ENCODE measurements at regions not wholly inside any gene's neighbourhood (a gene's known extent, or its start where the extent isn't known, plus 50 kb on each side); places are given as distances from the start of the nearest gene placed in this dataset.

DNA sequence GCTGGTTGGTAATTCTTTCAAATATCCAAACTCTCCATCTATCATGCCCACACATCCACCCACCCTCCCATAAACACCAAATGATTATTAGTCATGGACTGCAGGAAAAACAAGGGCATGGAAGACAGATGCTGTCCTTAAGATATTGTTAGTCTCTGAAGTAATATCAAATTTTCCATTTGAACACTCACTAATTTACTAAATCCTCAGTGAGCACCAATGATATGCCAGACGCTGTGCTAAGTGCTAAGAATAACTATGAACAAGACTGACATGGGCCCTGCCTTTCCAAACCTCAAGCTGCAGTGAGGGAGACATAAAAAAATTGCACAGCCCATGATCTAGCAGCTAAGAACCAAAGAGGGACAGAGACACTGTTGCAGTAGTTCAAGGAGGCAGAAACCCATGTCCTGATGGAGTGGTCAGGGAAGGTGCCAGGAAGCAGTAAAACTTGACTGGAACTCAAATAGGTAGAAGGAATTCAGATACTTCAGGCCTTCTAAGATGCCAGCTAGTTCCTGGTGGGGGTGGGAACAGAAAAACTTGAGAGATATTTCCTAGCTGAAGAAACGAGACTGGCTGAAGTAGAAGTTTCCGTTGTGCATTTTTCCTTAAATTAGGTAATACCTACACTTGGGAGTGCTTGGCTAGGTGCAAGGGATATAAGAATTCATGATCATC, 182.1 kb downstream of the OSR1 start:
- no peak for ATAC-seq (ENCODE audit: low read depth)
- Histone ChIP-seq H3K14ac (replicated peaks; ENCODE audit: low read depth, low read length) (peak overlapping the region; percentile 40; the same call in 1 of the 2 replicates), H3K9me1 (ENCODE audit: insufficient read depth, low read length) (no peaks in the 10 kb centered on the region), H3K4me1 (ENCODE audit: control insufficient read depth, insufficient read depth, low read length) (peaks cover 14% of the 10 kb centered on the region), H4K20me1 (ENCODE audit: insufficient read depth, low read length) (no peaks in the 10 kb centered on the region), H2BK5ac (ENCODE audit: low read depth, low read length, poor library complexity, severe bottlenecking) (peak overlapping the region; percentile 40), H2AK5ac (ENCODE audit: low read depth, low read length) (peak overlapping the region; percentile 30; the same call in 1 of the 2 replicates), H3K9ac (ENCODE audit: low read depth, low read length) (no peak overlapping the region), H3K4me3 (ENCODE audit: insufficient read depth, low read depth, low read length) (no peak overlapping the region), H4K91ac (ENCODE audit: insufficient read depth, low read depth, low read length) (no peak overlapping the region), H3K23ac (ENCODE audit: low read depth, low read length) (no peak overlapping the region), H2AK9ac (replicated peaks; ENCODE audit: low read depth, low read length, poor library complexity) (no peak overlapping the region), H2BK120ac (ENCODE audit: low read depth, low read length) (peak overlapping the region; percentile 57), H3K36me3 (ENCODE audit: control insufficient read depth, insufficient read depth, low read length) (no peaks in the 10 kb centered on the region), H4K5ac (ENCODE audit: low read depth, low read length) (0 out of 2 replicates have a peak overlapping the region, but pooled peaks have one; percentile 35), H2BK15ac (ENCODE audit: low read depth, low read length) (0 out of 3 replicates have a peak overlapping the region, but pooled peaks have one; percentile 33), H2AFZ (replicated peaks; ENCODE audit: low read length, poor library complexity) (no peak overlapping the region), H3K4me2 (ENCODE audit: low read depth, low read length) (no peak overlapping the region), H3K4ac (ENCODE audit: low read depth, low read length) (peak overlapping the region; percentile 14; the same call in 1 of the 2 replicates), H3K27ac (ENCODE audit: insufficient read depth, low read length) (no peak overlapping the region), H3K18ac (ENCODE audit: low read depth, low read length) (peak overlapping the region; percentile 42), H3K9me3 (ENCODE audit: control insufficient read depth, insufficient read depth, low read length) (no peaks in the 10 kb centered on the region), H4K8ac (ENCODE audit: low read depth in 2 of 2, low read length in 2 of 2) (no peak overlapping the region; a peak in 1 of 4 replicates), H2BK20ac (ENCODE audit: low read depth, low read length) (peak overlapping the region; percentile 47; the same call in 1 of the 2 replicates), H3K27me3 (ENCODE audit: control insufficient read depth, insufficient read depth, low read length) (no peaks in the 10 kb centered on the region), H3K56ac (ENCODE audit: extremely low read depth, insufficient read depth, low read length) (no peak overlapping the region), H3K79me1 (ENCODE audit: low read depth in 1 of 2, low read length in 2 of 2) (no peaks in the 10 kb centered on the region)
- WGBS, 2 experiments (ENCODE audit: extremely low coverage in 2 of 2, insufficient read length in 1 of 2) = no CpG with 5 or more reads among the region's 3 CpGs
- no TSS peak for BruUV-seq (replicated peaks)
- CTCF ChIA-PET = no interaction called here
- in situ Hi-C loops (cut with MboI; ENCODE audit: low sequenced_read_pairs) = no loop called here
- intact Hi-C loops (cut with micrococcal nuclease) = no loop called here
- dilution Hi-C loops (cut with HindIII; ENCODE audit: low sequenced_read_pairs, unreplicated experiment) = no loop called here
- DNase-seq = no peak
- POLR2A ChIA-PET (ENCODE audit: unreplicated experiment) = no interaction called here
- TF ChIP-seq MAFK (IDR thresholded peaks at IDR 0.05; ENCODE audit: low read depth, low read length) (no peak), CEBPB (IDR thresholded peaks at IDR 0.05; ENCODE audit: low read depth, low read length) (no peak), MXI1 (IDR thresholded peaks at IDR 0.05; ENCODE audit: borderline replicate concordance, low read depth, low read length) (no peak), RCOR1 (IDR thresholded peaks at IDR 0.05; ENCODE audit: insufficient replicate concordance, low read length) (no peak), USF2 (IDR thresholded peaks at IDR 0.05; ENCODE audit: low read depth, low read length) (no peak), POLR2A (IDR thresholded peaks at IDR 0.05; ENCODE audit: low read depth, low read length) (no peak), SMC3 (IDR thresholded peaks at IDR 0.05; ENCODE audit: low read depth, low read length) (no peak), CHD1 (IDR thresholded peaks at IDR 0.05; ENCODE audit: low read depth, low read length) (no peak), BHLHE40 (IDR thresholded peaks at IDR 0.05; ENCODE audit: low read depth, low read length) (no peak), RAD21 (IDR thresholded peaks at IDR 0.05; ENCODE audit: low read length) (no peak), FOS (IDR thresholded peaks at IDR 0.05; ENCODE audit: low read depth, low read length) (no peak), NFE2L2 (IDR thresholded peaks at IDR 0.05; ENCODE audit: low read depth, low read length) (no peak), MAZ (IDR thresholded peaks at IDR 0.05; ENCODE audit: borderline replicate concordance, low read depth, low read length) (no peak), RFX5 (IDR thresholded peaks at IDR 0.05; ENCODE audit: low read depth, low read length) (no peak)
- TF ChIP-seq, protein P1, sequence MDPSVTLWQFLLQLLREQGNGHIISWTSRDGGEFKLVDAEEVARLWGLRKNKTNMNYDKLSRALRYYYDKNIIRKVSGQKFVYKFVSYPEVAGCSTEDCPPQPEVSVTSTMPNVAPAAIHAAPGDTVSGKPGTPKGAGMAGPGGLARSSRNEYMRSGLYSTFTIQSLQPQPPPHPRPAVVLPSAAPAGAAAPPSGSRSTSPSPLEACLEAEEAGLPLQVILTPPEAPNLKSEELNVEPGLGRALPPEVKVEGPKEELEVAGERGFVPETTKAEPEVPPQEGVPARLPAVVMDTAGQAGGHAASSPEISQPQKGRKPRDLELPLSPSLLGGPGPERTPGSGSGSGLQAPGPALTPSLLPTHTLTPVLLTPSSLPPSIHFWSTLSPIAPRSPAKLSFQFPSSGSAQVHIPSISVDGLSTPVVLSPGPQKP (IDR thresholded peaks at IDR 0.05; ENCODE audit: borderline replicate concordance, low read depth, low read length) = no peak

Measured in IMR-90 (cell line).